ENCODE measurements at regions not wholly inside any gene's neighbourhood (a gene's known extent, or its start where the extent isn't known, plus 50 kb on each side); places are given as distances from the start of the nearest gene placed in this dataset.

- no peaks in the 10 kb centered on the region for H3K27me3 Mint-ChIP-seq (ENCODE audit: insufficient read depth, low read depth, poor library complexity)
- Histone ChIP-seq H3K4me3 (no peak overlapping the region), H3K79me2 (replicated peaks; ENCODE audit: insufficient read depth) (no peaks in the 10 kb centered on the region), H3K4me1 (ENCODE audit: insufficient read depth) (no peaks in the 10 kb centered on the region), H3K36me3 (ENCODE audit: insufficient read depth) (no peaks in the 10 kb centered on the region), H3F3A (replicated peaks; ENCODE audit: low read depth) (no peaks in the 10 kb centered on the region), H4K20me1 (replicated peaks; ENCODE audit: insufficient read depth) (no peaks in the 10 kb centered on the region), H3K4me2 (no peak overlapping the region), H3K9me2 (ENCODE audit: insufficient read depth) (no peaks in the 10 kb centered on the region), H3K27ac (ENCODE audit: low read depth) (no peak overlapping the region), H3K27me3 (ENCODE audit: insufficient read depth) (no peaks in the 10 kb centered on the region), H2AFZ (no peak overlapping the region)
- ATAC-seq (no peak), DNase-seq (ENCODE audit: low spot score) (no peak)
- H3K4me3 Mint-ChIP-seq, result no peak overlapping the region
- H3K9me3 Mint-ChIP-seq, result no peaks in the 10 kb centered on the region
- H3K4me1 Mint-ChIP-seq, result no peaks in the 10 kb centered on the region
- H3K27ac Mint-ChIP-seq, result peak overlapping the region; percentile 24; the same call in 1 of the 2 replicates
- TF ChIP-seq CTCF (conservative IDR thresholded peaks at IDR 0.05; ENCODE audit: low read depth in 2 of 2) (no peak), STAT1 (IDR thresholded peaks at IDR 0.05; ENCODE audit: unreplicated experiment) (no peak), CREB1 (CRISPR knock-in tag; IDR thresholded peaks at IDR 0.05; ENCODE audit: low read depth) (no peak), JUNB (IDR thresholded peaks at IDR 0.05; ENCODE audit: unreplicated experiment) (no peak), EZH2 (IDR thresholded peaks at IDR 0.05; ENCODE audit: low read depth, unreplicated experiment) (no peak), EZH2phosphoT487 (IDR thresholded peaks at IDR 0.05; ENCODE audit: unreplicated experiment) (no peak), POLR2AphosphoS5 (IDR thresholded peaks at IDR 0.05; ENCODE audit: low read depth) (no peak), ZNF114 (CRISPR knock-in tag; IDR thresholded peaks at IDR 0.05) (no peak)
- TF ChIP-seq, protein P1, sequence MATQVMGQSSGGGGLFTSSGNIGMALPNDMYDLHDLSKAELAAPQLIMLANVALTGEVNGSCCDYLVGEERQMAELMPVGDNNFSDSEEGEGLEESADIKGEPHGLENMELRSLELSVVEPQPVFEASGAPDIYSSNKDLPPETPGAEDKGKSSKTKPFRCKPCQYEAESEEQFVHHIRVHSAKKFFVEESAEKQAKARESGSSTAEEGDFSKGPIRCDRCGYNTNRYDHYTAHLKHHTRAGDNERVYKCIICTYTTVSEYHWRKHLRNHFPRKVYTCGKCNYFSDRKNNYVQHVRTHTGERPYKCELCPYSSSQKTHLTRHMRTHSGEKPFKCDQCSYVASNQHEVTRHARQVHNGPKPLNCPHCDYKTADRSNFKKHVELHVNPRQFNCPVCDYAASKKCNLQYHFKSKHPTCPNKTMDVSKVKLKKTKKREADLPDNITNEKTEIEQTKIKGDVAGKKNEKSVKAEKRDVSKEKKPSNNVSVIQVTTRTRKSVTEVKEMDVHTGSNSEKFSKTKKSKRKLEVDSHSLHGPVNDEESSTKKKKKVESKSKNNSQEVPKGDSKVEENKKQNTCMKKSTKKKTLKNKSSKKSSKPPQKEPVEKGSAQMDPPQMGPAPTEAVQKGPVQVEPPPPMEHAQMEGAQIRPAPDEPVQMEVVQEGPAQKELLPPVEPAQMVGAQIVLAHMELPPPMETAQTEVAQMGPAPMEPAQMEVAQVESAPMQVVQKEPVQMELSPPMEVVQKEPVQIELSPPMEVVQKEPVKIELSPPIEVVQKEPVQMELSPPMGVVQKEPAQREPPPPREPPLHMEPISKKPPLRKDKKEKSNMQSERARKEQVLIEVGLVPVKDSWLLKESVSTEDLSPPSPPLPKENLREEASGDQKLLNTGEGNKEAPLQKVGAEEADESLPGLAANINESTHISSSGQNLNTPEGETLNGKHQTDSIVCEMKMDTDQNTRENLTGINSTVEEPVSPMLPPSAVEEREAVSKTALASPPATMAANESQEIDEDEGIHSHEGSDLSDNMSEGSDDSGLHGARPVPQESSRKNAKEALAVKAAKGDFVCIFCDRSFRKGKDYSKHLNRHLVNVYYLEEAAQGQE (IDR thresholded peaks at IDR 0.05; ENCODE audit: unreplicated experiment), result no peak
- no peaks in the 10 kb centered on the region for H3K36me3 Mint-ChIP-seq (ENCODE audit: low read depth)
Observed at GRCh38 chr6:135748189-135748588, 103.3 kb upstream of the PDE7B start.

DNA sequence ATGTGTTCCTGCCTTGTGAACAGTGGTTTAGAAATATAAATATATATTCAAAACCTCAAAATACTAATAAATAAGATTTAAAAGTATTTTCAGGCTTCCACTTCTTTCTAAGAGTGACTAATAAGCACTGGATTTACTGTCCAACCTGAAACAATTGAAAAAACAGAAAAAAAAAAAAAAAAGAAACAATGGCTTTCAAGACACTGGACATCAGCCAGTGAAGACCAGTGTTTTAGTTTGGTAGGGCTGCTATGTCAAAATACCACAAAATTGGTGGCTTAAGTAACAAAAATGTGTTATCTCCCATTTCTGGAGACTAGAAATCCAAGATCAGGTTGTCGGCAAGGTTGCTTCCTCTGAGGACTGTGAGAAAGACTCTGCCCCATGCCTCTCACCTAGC, 101.4 kb upstream of the PDE7B start:
- no peaks in the 10 kb centered on the region for H3F3A ChIP-seq (replicated peaks; ENCODE audit: low read depth)
- no peak for ATAC-seq
- TF ChIP-seq EZH2phosphoT487 (IDR thresholded peaks at IDR 0.05; ENCODE audit: unreplicated experiment) (no peak), NANOG (IDR thresholded peaks at IDR 0.05; ENCODE audit: borderline replicate concordance) (no peak), CREB1 (CRISPR knock-in tag; IDR thresholded peaks at IDR 0.05; ENCODE audit: low read depth) (no peak), POLR2AphosphoS5 (IDR thresholded peaks at IDR 0.05; ENCODE audit: low read depth) (no peak), ZNF114 (CRISPR knock-in tag; IDR thresholded peaks at IDR 0.05) (no peak), STAT1 (IDR thresholded peaks at IDR 0.05; ENCODE audit: unreplicated experiment) (no peak), ZNF331 (CRISPR knock-in tag; IDR thresholded peaks at IDR 0.05; ENCODE audit: low read depth) (no peak), ETS1 (IDR thresholded peaks at IDR 0.05) (no peak)
- TF ChIP-seq, protein P1 (IDR thresholded peaks at IDR 0.05; ENCODE audit: unreplicated experiment), result no peak

More for the DNA sequence above, 101.4 kb upstream of the PDE7B start:
- no peak overlapping the region for H3K4me3 Mint-ChIP-seq
- no peak overlapping the region for H3K4me2 ChIP-seq
- no peaks in the 10 kb centered on the region for H3K9me2 ChIP-seq (ENCODE audit: insufficient read depth)
- no peaks in the 10 kb centered on the region for H3K27me3 ChIP-seq (ENCODE audit: insufficient read depth)
- H3K9me3 Mint-ChIP-seq, result no peaks in the 10 kb centered on the region
- H3K4me1 Mint-ChIP-seq, result no peaks in the 10 kb centered on the region
- H4K20me1 ChIP-seq (replicated peaks; ENCODE audit: insufficient read depth), result no peaks in the 10 kb centered on the region
- no peak overlapping the region for H3K4me3 ChIP-seq
- H3K27ac Mint-ChIP-seq, result no peak overlapping the region
- no peak overlapping the region for H3K27ac ChIP-seq (ENCODE audit: low read depth)
- no peaks in the 10 kb centered on the region for H3K79me2 ChIP-seq (replicated peaks; ENCODE audit: insufficient read depth)
- no peaks in the 10 kb centered on the region for H3K36me3 ChIP-seq (ENCODE audit: insufficient read depth)
- no peaks in the 10 kb centered on the region for H3K36me3 Mint-ChIP-seq (ENCODE audit: low read depth)
- H2AFZ ChIP-seq, result no peak overlapping the region
- DNase-seq (ENCODE audit: low spot score), result no peak
- no peaks in the 10 kb centered on the region for H3K27me3 Mint-ChIP-seq (ENCODE audit: insufficient read depth, low read depth, poor library complexity)
- no peaks in the 10 kb centered on the region for H3K4me1 ChIP-seq (ENCODE audit: insufficient read depth)

Measured in GM23338 (cell line).